A549 (cell line): ENCODE measurements at regions not wholly inside any gene's neighbourhood (a gene's known extent, or its start where the extent isn't known, plus 50 kb on each side); places are given as distances from the start of the nearest gene placed in this dataset.

Experiments used
- ATAC-seq, 2 experiments: fragments of 200-7000 bp in 1 of 2; fragments of >200 bp in 1 of 2; cut with Nextera tagmentation in 1 of 2; cut with Tn5 transposase in 1 of 2; 3 replicates each; pipeline versions ENCODE4 v1.8.0 to v1.9.1; 2018 to 2020; ENCODE audit warnings: mild to moderate bottlenecking in 1 of 2, moderate library complexity in 1 of 2
- CTCF ChIA-PET: fragments of 300-600 bp; sonication (Branson Sonifier 250); formaldehyde crosslinking; extraction: SDS; loops from one replicate; lab custom pipeline; 2021; ENCODE audit warnings: antibody characterized with exemption, inconsistent platforms; lab: Yijun Ruan, JAX
- POLR2A ChIA-PET: fragments of 350-600 bp; formaldehyde crosslinking; extraction: SDS; loops from one replicate; lab custom pipeline; 2021; ENCODE audit warnings: antibody characterized with exemption, inconsistent platforms; lab: Yijun Ruan, JAX
- DNase-seq, 2 experiments: peaks; one replicate each; pipeline versions ENCODE4 v3.0.0 to v3.0.0-alpha.2; 2011 to 2016; ENCODE audit warnings: low read depth in 1 of 2, low spot score in 1 of 2
- FAIRE-seq: peaks from 2 replicates; lab custom pipeline; 2011; peaks lifted over from hg19 to GRCh38; lab: Jason Lieb, UNC
- H3K27ac ChIP-seq, 2 experiments: fragments of >200 bp; sonication (Bioruptor Twin); formaldehyde crosslinking; 3 replicates each; pipeline ENCODE4 v1.5.1; 2016 to 2017
- H3K4me1 ChIP-seq: fragments of >200 bp; sonication (Bioruptor Twin); formaldehyde crosslinking; 3 replicates; pipeline ENCODE4 v1.6.1; 2016
- H3K4me2 ChIP-seq: fragments of >200 bp; sonication (Bioruptor Twin); formaldehyde crosslinking; 3 replicates; pipeline ENCODE4 v1.6.1; 2016
- H3K4me3 ChIP-seq: fragments of >200 bp; sonication (Bioruptor Twin); formaldehyde crosslinking; 3 replicates; pipeline ENCODE4 v1.5.1; 2016
- H3K9me3 ChIP-seq: fragments of >200 bp; sonication (Bioruptor Twin); formaldehyde crosslinking; 3 replicates; pipeline ENCODE4 v1.6.1; 2016
- CBX8 ChIP-seq: fragments of 200-600 bp; sonication (generic); IDR thresholded peaks from 2 replicates; pipeline ENCODE4 v1.6.1; 2016
- CTCF ChIP-seq: fragments of >200 bp; sonication (Bioruptor Twin); formaldehyde crosslinking; IDR thresholded peaks from 3 replicates; pipeline ENCODE4 v1.5.1; 2016
- E2F6 ChIP-seq: IDR thresholded peaks from 2 replicates; pipeline ENCODE4 v1.6.1; 2012; ENCODE audit warnings: low read depth, borderline replicate concordance
- EHF ChIP-seq: fragments of 250-450 bp; sonication (Bioruptor Pico); IDR thresholded peaks from 2 replicates; pipeline ENCODE4 v1.5.0; 2020; ENCODE audit warnings: mild to moderate bottlenecking
- ESRRA ChIP-seq: fragments of 150-350 bp; IDR thresholded peaks from 2 replicates; pipeline ENCODE4 v1.6.1; 2014; ENCODE audit warnings: mild to moderate bottlenecking, low read length, borderline replicate concordance
- FOXS1 ChIP-seq: fragments of 250-450 bp; sonication (Bioruptor Pico); IDR thresholded peaks from 2 replicates; pipeline ENCODE4 v1.5.0; 2020; ENCODE audit warnings: mild to moderate bottlenecking, moderate library complexity
- HOXA7 ChIP-seq: fragments of 250-450 bp; sonication (Bioruptor Pico); IDR thresholded peaks from 2 replicates; pipeline ENCODE4 v1.5.0; 2020; ENCODE audit warnings: mild to moderate bottlenecking, moderate library complexity
- JUNB ChIP-seq: fragments of >200 bp; sonication (Bioruptor Twin); formaldehyde crosslinking; IDR thresholded peaks from 2 replicates; pipeline ENCODE4 v1.6.1; 2016
- KDM1A ChIP-seq: fragments of 200-600 bp; sonication (generic); IDR thresholded peaks from 2 replicates; pipeline ENCODE4 v1.6.1; 2016; ENCODE audit warnings: low read depth, mild to moderate bottlenecking
- NFE2L2 ChIP-seq: fragments of 150-350 bp; conservative IDR thresholded peaks from 2 replicates; pipeline ENCODE4 v1.6.1; 2014; ENCODE audit warnings: low read length
- POLR2A ChIP-seq: IDR thresholded peaks from 2 replicates; pipeline ENCODE4 v1.6.1; 2012; ENCODE audit warnings: mild to moderate bottlenecking, low read length
- POLR2AphosphoS2 ChIP-seq: conservative IDR thresholded peaks from 2 replicates; pipeline ENCODE4 v1.6.1; 2012; ENCODE audit warnings: low read length, improper control_type of control experiment, inconsistent platforms
- RARB ChIP-seq: fragments of 250-450 bp; sonication (Bioruptor Pico); IDR thresholded peaks from 2 replicates; pipeline ENCODE4 v1.8.0; 2021; ENCODE audit warnings: mild to moderate bottlenecking, moderate library complexity
- RCOR1 ChIP-seq: fragments of 150-350 bp; IDR thresholded peaks from 2 replicates; pipeline ENCODE4 v1.6.1; 2014; ENCODE audit warnings: antibody characterized with exemption, low read length, low read depth
- REST ChIP-seq: fragments of 200-600 bp; sonication (generic); IDR thresholded peaks from 2 replicates; pipeline ENCODE4 v1.6.1; 2016; ENCODE audit warnings: antibody characterized with exemption, mild to moderate bottlenecking, moderate library complexity
- RFX5 ChIP-seq: fragments of 450-650 bp; IDR thresholded peaks from 2 replicates; pipeline ENCODE4 v1.7.1; 2014; ENCODE audit warnings: antibody characterized with exemption, mild to moderate bottlenecking, moderate library complexity
- RNF2 ChIP-seq: fragments of 200-600 bp; sonication (generic); IDR thresholded peaks from 2 replicates; pipeline ENCODE4 v1.6.1; 2016; ENCODE audit warnings: low read depth, mild to moderate bottlenecking, antibody characterized with exemption, moderate library complexity, borderline replicate concordance
- SMC3 ChIP-seq: fragments of >200 bp; sonication (Bioruptor Twin); formaldehyde crosslinking; IDR thresholded peaks from 3 replicates; pipeline ENCODE4 v1.6.1; 2018; ENCODE audit warnings: inconsistent platforms
- SREBF2 ChIP-seq: fragments of 450-650 bp; IDR thresholded peaks from 2 replicates; pipeline ENCODE4 v1.6.1; 2014; ENCODE audit warnings: mild to moderate bottlenecking, moderate library complexity
- ZSCAN20 ChIP-seq: fragments of 250-450 bp; sonication (Bioruptor Pico); IDR thresholded peaks from 2 replicates; pipeline ENCODE4 v1.8.0; 2022; ENCODE audit warnings: mild to moderate bottlenecking, moderate library complexity
- WGBS: methylation state at CpG from one replicate; pipeline ENCODE4 v1.1.6; 2017; ENCODE audit errors: missing lambda C conversion rate; 5-methylcytosine and 5-hydroxymethylcytosine counted together
- TF ChIP-seq, protein P1 (sequence below): fragments of >200 bp; sonication (Bioruptor Twin); formaldehyde crosslinking; IDR thresholded peaks from 2 replicates; pipeline ENCODE4 v1.6.1; 2016

DNA sequence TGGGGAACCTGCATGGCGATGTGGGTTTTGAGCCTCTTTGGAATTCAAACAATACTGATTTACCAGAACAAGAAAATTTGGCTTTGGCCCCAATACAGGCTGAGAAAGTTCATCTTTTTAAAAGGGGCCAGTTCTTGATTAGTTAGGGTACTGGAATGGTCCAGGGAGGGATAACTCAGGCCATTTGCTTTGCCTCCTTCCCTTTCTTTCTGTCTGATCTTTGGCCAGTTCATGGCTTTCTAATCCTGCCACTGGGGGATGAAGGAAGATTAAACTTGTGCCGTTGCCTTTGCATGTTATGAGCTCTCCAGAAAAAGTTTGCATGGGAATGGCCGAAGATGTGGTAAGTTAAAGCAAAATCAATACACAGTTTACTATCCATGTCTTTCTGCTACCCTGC lies 78.4 kb downstream of the ADAMTS15 start:
- no peaks in the 10 kb centered on the region for H3K9me3 ChIP-seq
- FAIRE-seq (no peak), ATAC-seq (no peak), DNase-seq (no peak)
- H3K4me2 ChIP-seq = no peak overlapping the region
- CTCF ChIA-PET = no interaction called here
- no peak overlapping the region for H3K27ac ChIP-seq
- H3K4me3 ChIP-seq = no peak overlapping the region
- POLR2A ChIA-PET = no interaction called here
- 86% methylated on average over 3 of the region's 3 CpGs for WGBS
- peaks cover 13% of the 10 kb centered on the region for H3K4me1 ChIP-seq
- TF ChIP-seq SMC3 (no peak), RFX5 (no peak), HOXA7 (CRISPR knock-in tag) (no peak), POLR2A (no peak), FOXS1 (CRISPR knock-in tag) (no peak), KDM1A (no peak), RNF2 (no peak), ESRRA (no peak), EHF (CRISPR knock-in tag) (no peak), POLR2AphosphoS2 (no peak), ZSCAN20 (no peak), E2F6 (no peak), JUNB (no peak), SREBF2 (no peak)

GRCh38 chr11:130527636-130528297 lies 79.3 kb downstream of the ADAMTS15 start:
- Histone ChIP-seq H3K4me3 (no peak overlapping the region), H3K4me1 (peaks cover 4% of the 10 kb centered on the region), H3K27ac (no peak overlapping the region), H3K4me2 (no peak overlapping the region), H3K9me3 (no peaks in the 10 kb centered on the region)
- ChIA-PET CTCF (interaction anchor here (1.1 kb wide), 1 partner anchor 334 kb away, joined by 3 read pairs; no protein-coding TSS in a partner anchor), POLR2A (no interaction called here)
- ATAC-seq = no peak
- no peak for DNase-seq
- TF ChIP-seq POLR2A = no peak
- TF ChIP-seq POLR2AphosphoS2 = no peak
- no peak for TF ChIP-seq EHF (CRISPR knock-in tag)
- TF ChIP-seq REST = no peak
- TF ChIP-seq CTCF = no peak
- no peak for TF ChIP-seq RCOR1
- no peak for TF ChIP-seq CBX8
- no peak for TF ChIP-seq RARB (CRISPR knock-in tag)
- TF ChIP-seq E2F6 = no peak
- TF ChIP-seq FOXS1 (CRISPR knock-in tag) = no peak
- no peak for TF ChIP-seq NFE2L2
- TF ChIP-seq, protein P1, sequence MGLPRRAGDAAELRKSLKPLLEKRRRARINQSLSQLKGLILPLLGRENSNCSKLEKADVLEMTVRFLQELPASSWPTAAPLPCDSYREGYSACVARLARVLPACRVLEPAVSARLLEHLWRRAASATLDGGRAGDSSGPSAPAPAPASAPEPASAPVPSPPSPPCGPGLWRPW = no peak
- FAIRE-seq = no peak
- WGBS = 69% methylated on average over 4 of the region's 5 CpGs
